ENCODE measurements at regions not wholly inside any gene's neighbourhood (a gene's known extent, or its start where the extent isn't known, plus 50 kb on each side); places are given as distances from the start of the nearest gene placed in this dataset.

- Histone ChIP-seq H3K4me1 (ENCODE audit: low read length) (no peaks in the 10 kb centered on the region), H4K20me1 (ENCODE audit: insufficient read depth, low read length) (no peaks in the 10 kb centered on the region), H3F3A (ENCODE audit: insufficient read depth, low read length) (no peaks in the 10 kb centered on the region), H3K4me3 (ENCODE audit: low read length) (no peak overlapping the region), H3K27ac (ENCODE audit: low read length) (no peak overlapping the region), H3K9me3 (replicated peaks; ENCODE audit: insufficient read depth, low read length) (no peaks in the 10 kb centered on the region), H3K4me2 (ENCODE audit: low read depth, low read length) (no peak overlapping the region), H3K27me3 (replicated peaks; ENCODE audit: insufficient read depth, low read length) (no peaks in the 10 kb centered on the region), H3K9ac (ENCODE audit: low read length) (no peak overlapping the region), H3K9me2 (replicated peaks; ENCODE audit: insufficient read depth, low read length) (no peaks in the 10 kb centered on the region), H3K36me3 (replicated peaks; ENCODE audit: insufficient read depth, low read length) (no peaks in the 10 kb centered on the region), H3K79me2 (ENCODE audit: low read length) (no peaks in the 10 kb centered on the region), H2AFZ (ENCODE audit: low read length) (no peak overlapping the region)
- DNase-seq = no peak
- no peak for TF ChIP-seq EZH2 (optimal IDR thresholded peaks at IDR 0.05; ENCODE audit: low read depth, low read length)
- TF ChIP-seq CTCF (IDR thresholded peaks at IDR 0.05; ENCODE audit: low read length) = no peak
- no peak for TF ChIP-seq EZH2phosphoT487 (IDR thresholded peaks at IDR 0.05; ENCODE audit: low read length)
Observed at GRCh38 chr2:200218645-200219044, 87.8 kb upstream of the SPATS2L start.

DNA sequence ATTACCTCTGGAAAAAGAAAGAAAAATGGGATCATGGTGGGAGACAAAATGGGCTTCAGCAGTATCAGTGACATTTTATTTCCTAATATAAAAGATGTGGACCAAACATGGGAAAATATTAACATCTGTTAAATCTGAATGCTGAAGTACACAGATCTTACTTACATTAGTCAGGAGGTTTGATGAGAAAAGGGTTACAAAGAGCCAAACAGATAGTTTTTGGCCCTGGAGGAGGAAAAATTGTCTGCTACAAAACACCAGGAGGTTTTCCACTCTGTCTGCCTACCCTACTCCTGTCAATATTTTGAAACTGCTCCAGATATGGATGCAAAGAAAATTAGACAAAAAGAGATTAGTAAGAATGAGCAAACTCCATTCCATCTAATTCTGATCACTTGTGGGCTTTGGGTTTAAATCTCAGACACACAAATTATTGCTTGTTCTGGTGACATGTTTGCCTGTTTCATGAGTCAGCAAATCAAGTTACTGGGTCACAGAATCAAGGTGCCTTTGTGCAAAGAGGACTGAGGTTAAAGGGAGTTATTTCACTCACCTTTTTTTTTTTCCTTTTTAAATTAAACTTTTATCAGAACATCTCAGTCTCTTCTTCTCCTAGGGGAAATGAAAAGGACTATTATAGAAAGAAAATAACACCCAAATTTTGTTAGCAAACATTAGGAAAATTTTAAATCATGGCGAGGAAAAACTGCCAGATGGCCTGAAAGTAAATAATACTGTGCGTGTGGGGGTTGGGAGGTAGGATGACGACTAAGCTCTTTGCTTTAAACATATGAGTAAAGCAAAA, 87.0 kb upstream of the SPATS2L start:
- no peak overlapping the region for H3K27ac ChIP-seq (ENCODE audit: low read length)
- no peaks in the 10 kb centered on the region for H3K9me3 ChIP-seq (replicated peaks; ENCODE audit: insufficient read depth, low read length)
- H3K79me2 ChIP-seq (ENCODE audit: low read length) = no peaks in the 10 kb centered on the region
- H3K9ac ChIP-seq (ENCODE audit: low read length) = no peak overlapping the region
- no peak overlapping the region for H3K4me2 ChIP-seq (ENCODE audit: low read depth, low read length)
- H4K20me1 ChIP-seq (ENCODE audit: insufficient read depth, low read length) = no peaks in the 10 kb centered on the region
- H3K27me3 ChIP-seq (replicated peaks; ENCODE audit: insufficient read depth, low read length) = no peaks in the 10 kb centered on the region
- H3K9me2 ChIP-seq (replicated peaks; ENCODE audit: insufficient read depth, low read length) = no peaks in the 10 kb centered on the region
- TF ChIP-seq EZH2phosphoT487 (IDR thresholded peaks at IDR 0.05; ENCODE audit: low read length) (no peak), EZH2 (optimal IDR thresholded peaks at IDR 0.05; ENCODE audit: low read depth, low read length) (no peak), CTCF (IDR thresholded peaks at IDR 0.05; ENCODE audit: low read length) (no peak)
- H3K4me3 ChIP-seq (ENCODE audit: low read length) = no peak overlapping the region
- DNase-seq = no peak
- H3K36me3 ChIP-seq (replicated peaks; ENCODE audit: insufficient read depth, low read length) = no peaks in the 10 kb centered on the region
- H3K4me1 ChIP-seq (ENCODE audit: low read length) = no peaks in the 10 kb centered on the region
- no peaks in the 10 kb centered on the region for H3F3A ChIP-seq (ENCODE audit: insufficient read depth, low read length)
- H2AFZ ChIP-seq (ENCODE audit: low read length) = no peak overlapping the region

DNA sequence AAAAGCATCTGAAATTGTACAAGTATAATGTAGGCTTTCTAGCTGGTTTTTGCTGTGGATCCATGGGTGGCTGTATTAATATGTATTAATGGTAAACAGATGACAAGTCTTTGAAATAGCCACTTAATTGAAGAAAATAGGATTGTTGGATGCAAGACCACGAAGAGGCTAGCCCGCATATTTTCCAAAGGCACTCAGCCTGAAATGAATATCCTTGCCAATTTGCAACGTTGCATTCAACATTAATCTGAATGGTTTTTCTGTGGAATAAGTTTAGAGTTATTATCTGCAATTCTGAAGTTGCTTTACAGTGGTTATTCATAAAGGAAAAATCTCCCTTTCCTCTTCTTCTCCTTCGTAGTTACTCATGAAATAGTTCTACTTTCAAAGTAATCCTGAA, 86.2 kb upstream of the SPATS2L start:
- no peak overlapping the region for H3K27ac ChIP-seq (ENCODE audit: low read length)
- no peaks in the 10 kb centered on the region for H3K27me3 ChIP-seq (replicated peaks; ENCODE audit: insufficient read depth, low read length)
- no peaks in the 10 kb centered on the region for H4K20me1 ChIP-seq (ENCODE audit: insufficient read depth, low read length)
- H3K9ac ChIP-seq (ENCODE audit: low read length) = no peak overlapping the region
- H3K9me2 ChIP-seq (replicated peaks; ENCODE audit: insufficient read depth, low read length) = no peaks in the 10 kb centered on the region
- H2AFZ ChIP-seq (ENCODE audit: low read length) = no peak overlapping the region
- no peaks in the 10 kb centered on the region for H3K9me3 ChIP-seq (replicated peaks; ENCODE audit: insufficient read depth, low read length)
- H3K4me2 ChIP-seq (ENCODE audit: low read depth, low read length) = no peak overlapping the region
- no peak overlapping the region for H3K4me3 ChIP-seq (ENCODE audit: low read length)
- H3K36me3 ChIP-seq (replicated peaks; ENCODE audit: insufficient read depth, low read length) = no peaks in the 10 kb centered on the region
- TF ChIP-seq EZH2 (optimal IDR thresholded peaks at IDR 0.05; ENCODE audit: low read depth, low read length) (no peak), EZH2phosphoT487 (IDR thresholded peaks at IDR 0.05; ENCODE audit: low read length) (no peak), CTCF (IDR thresholded peaks at IDR 0.05; ENCODE audit: low read length) (no peak)
- H3K4me1 ChIP-seq (ENCODE audit: low read length) = no peaks in the 10 kb centered on the region
- no peaks in the 10 kb centered on the region for H3K79me2 ChIP-seq (ENCODE audit: low read length)
- H3F3A ChIP-seq (ENCODE audit: insufficient read depth, low read length) = no peaks in the 10 kb centered on the region
- no peak for DNase-seq
